ENCODE measurements at regions not wholly inside any gene's neighbourhood (a gene's known extent, or its start where the extent isn't known, plus 50 kb on each side); places are given as distances from the start of the nearest gene placed in this dataset.

DNA sequence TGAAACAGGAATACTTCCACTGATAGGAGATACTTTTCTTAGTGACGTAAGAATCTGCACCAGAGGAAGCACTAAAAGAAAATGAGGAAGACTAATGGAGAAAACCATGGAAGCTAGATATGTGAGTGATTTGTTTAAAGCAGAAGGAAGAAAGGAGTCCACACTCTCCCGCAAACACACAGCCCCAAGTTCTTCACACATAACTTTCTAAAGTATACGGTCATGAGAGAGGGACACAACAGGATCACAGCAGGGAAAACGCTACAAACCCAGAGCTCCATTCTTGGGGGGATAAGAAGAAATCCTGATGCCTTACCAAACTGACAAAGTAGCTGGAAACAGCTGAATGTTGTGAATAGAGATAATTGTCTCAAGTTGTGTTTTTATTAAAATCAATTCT, 222.2 kb upstream of the TMEM161B start:
- Histone ChIP-seq H3K9ac (ENCODE audit: low read length) (no peak overlapping the region), H3K4me1 (ENCODE audit: insufficient read depth, low read length, severe bottlenecking) (no peaks in the 10 kb centered on the region), H3K9me2 (ENCODE audit: low read depth, low read length) (no peaks in the 10 kb centered on the region), H3K9me3 (ENCODE audit: low read length) (no peaks in the 10 kb centered on the region), H3F3A (ENCODE audit: insufficient read depth, low read length) (no peaks in the 10 kb centered on the region), H2AFZ (ENCODE audit: low read length) (no peak overlapping the region), H3K4me3 (ENCODE audit: low read depth, low read length, poor library complexity, severe bottlenecking) (no peak overlapping the region), H3K36me3 (ENCODE audit: insufficient read depth, low read length) (no peaks in the 10 kb centered on the region), H3K4me2 (ENCODE audit: low read length) (no peak overlapping the region), H3K79me2 (ENCODE audit: insufficient read depth, low read length) (no peaks in the 10 kb centered on the region), H3K27me3 (ENCODE audit: insufficient read depth, low read length) (no peaks in the 10 kb centered on the region), H4K20me1 (ENCODE audit: insufficient read depth, low read length) (no peaks in the 10 kb centered on the region), H3K27ac (ENCODE audit: low read depth, low read length, poor library complexity, severe bottlenecking) (no peak overlapping the region)
- TF ChIP-seq EZH2 (IDR thresholded peaks at IDR 0.05; ENCODE audit: borderline replicate concordance, low read length): no peak
- TF ChIP-seq, protein P1, sequence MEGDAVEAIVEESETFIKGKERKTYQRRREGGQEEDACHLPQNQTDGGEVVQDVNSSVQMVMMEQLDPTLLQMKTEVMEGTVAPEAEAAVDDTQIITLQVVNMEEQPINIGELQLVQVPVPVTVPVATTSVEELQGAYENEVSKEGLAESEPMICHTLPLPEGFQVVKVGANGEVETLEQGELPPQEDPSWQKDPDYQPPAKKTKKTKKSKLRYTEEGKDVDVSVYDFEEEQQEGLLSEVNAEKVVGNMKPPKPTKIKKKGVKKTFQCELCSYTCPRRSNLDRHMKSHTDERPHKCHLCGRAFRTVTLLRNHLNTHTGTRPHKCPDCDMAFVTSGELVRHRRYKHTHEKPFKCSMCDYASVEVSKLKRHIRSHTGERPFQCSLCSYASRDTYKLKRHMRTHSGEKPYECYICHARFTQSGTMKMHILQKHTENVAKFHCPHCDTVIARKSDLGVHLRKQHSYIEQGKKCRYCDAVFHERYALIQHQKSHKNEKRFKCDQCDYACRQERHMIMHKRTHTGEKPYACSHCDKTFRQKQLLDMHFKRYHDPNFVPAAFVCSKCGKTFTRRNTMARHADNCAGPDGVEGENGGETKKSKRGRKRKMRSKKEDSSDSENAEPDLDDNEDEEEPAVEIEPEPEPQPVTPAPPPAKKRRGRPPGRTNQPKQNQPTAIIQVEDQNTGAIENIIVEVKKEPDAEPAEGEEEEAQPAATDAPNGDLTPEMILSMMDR (IDR thresholded peaks at IDR 0.05; ENCODE audit: low read length): no peak

DNA sequence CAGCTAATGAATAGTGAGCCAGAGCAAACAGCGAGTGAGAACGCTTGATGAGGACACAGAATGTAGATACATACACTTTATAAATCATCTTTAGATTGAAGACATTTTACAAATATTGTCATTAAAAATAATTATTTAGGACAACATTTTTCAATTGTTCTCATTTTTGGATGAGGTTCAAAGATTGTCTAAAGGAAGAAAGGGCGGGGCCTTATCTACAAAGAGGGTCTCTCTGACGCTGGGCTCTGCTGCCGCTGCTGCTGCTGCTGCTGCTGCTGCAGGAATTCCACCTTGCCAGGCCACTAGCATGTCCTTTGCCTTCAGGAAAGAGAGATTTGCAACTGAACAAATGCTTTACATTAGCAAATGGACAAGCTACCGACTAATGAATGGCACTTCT, 220.7 kb upstream of the TMEM161B start:
- H2AFZ ChIP-seq (ENCODE audit: low read length): no peak overlapping the region
- H3K36me3 ChIP-seq (ENCODE audit: insufficient read depth, low read length): no peaks in the 10 kb centered on the region
- no peaks in the 10 kb centered on the region for H3K9me2 ChIP-seq (ENCODE audit: low read depth, low read length)
- no peaks in the 10 kb centered on the region for H3K27me3 ChIP-seq (ENCODE audit: insufficient read depth, low read length)
- H3K4me3 ChIP-seq (ENCODE audit: low read depth, low read length, poor library complexity, severe bottlenecking): no peak overlapping the region
- no peaks in the 10 kb centered on the region for H3K9me3 ChIP-seq (ENCODE audit: low read length)
- no peak for TF ChIP-seq EZH2 (IDR thresholded peaks at IDR 0.05; ENCODE audit: borderline replicate concordance, low read length)
- TF ChIP-seq, protein P1 (IDR thresholded peaks at IDR 0.05; ENCODE audit: low read length): no peak
- no peak overlapping the region for H3K4me2 ChIP-seq (ENCODE audit: low read length)
- H3F3A ChIP-seq (ENCODE audit: insufficient read depth, low read length): no peaks in the 10 kb centered on the region
- H3K9ac ChIP-seq (ENCODE audit: low read length): no peak overlapping the region
- no peaks in the 10 kb centered on the region for H4K20me1 ChIP-seq (ENCODE audit: insufficient read depth, low read length)
- H3K27ac ChIP-seq (ENCODE audit: low read depth, low read length, poor library complexity, severe bottlenecking): no peak overlapping the region
- no peaks in the 10 kb centered on the region for H3K4me1 ChIP-seq (ENCODE audit: insufficient read depth, low read length, severe bottlenecking)
- H3K79me2 ChIP-seq (ENCODE audit: insufficient read depth, low read length): no peaks in the 10 kb centered on the region

DNA sequence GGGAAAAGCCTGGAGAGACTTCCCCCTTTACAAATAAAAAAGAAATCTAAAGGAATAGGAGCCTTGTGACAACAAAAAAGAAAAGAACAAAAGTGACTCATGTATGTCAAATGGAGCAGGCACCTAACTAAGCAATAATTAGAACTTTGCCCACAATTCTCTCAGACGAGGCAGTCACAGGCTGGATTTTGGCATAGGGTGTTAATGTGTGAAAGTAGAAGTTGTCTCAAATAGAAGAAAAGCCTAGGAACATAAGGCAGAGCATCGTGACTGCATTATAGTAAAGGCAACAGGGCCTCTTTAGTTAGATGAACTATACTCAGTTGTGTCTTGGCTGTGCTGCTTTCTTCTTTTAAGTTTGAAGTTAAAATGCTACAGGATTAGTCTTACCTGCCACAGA, 219.9 kb upstream of the TMEM161B start:
- Histone ChIP-seq H3K9me2 (ENCODE audit: low read depth, low read length) (no peaks in the 10 kb centered on the region), H3K4me1 (ENCODE audit: insufficient read depth, low read length, severe bottlenecking) (no peaks in the 10 kb centered on the region), H2AFZ (ENCODE audit: low read length) (no peak overlapping the region), H3K27ac (ENCODE audit: low read depth, low read length, poor library complexity, severe bottlenecking) (no peak overlapping the region), H3K4me2 (ENCODE audit: low read length) (no peak overlapping the region), H3K9me3 (ENCODE audit: low read length) (no peaks in the 10 kb centered on the region), H3K4me3 (ENCODE audit: low read depth, low read length, poor library complexity, severe bottlenecking) (no peak overlapping the region), H3K79me2 (ENCODE audit: insufficient read depth, low read length) (no peaks in the 10 kb centered on the region), H3F3A (ENCODE audit: insufficient read depth, low read length) (no peaks in the 10 kb centered on the region), H4K20me1 (ENCODE audit: insufficient read depth, low read length) (no peaks in the 10 kb centered on the region), H3K27me3 (ENCODE audit: insufficient read depth, low read length) (no peaks in the 10 kb centered on the region), H3K36me3 (ENCODE audit: insufficient read depth, low read length) (no peaks in the 10 kb centered on the region), H3K9ac (ENCODE audit: low read length) (no peak overlapping the region)
- TF ChIP-seq, protein P1 (IDR thresholded peaks at IDR 0.05; ENCODE audit: low read length): no peak
- TF ChIP-seq EZH2 (IDR thresholded peaks at IDR 0.05; ENCODE audit: borderline replicate concordance, low read length): no peak

Measured in OCI-LY1 (cell line).